CD4-positive, alpha-beta T cell treated with Interleukin-15 for 4 hours (primary cell): ENCODE measurements at regions not wholly inside any gene's neighbourhood (a gene's known extent, or its start where the extent isn't known, plus 50 kb on each side); places are given as distances from the start of the nearest gene placed in this dataset.

Source experiments
- DNase-seq: peaks from one replicate; pipeline ENCODE4 v3.0.0-alpha.2; 2020; ENCODE audit warnings: low spot score

- DNase-seq: no peak
Observed at GRCh38 chr6:45741437-45742171, 274.1 kb downstream of the CLIC5 start.

GRCh38 chr6:45739058-45739457, 276.6 kb downstream of the CLIC5 start:
- DNase-seq: no peak

GRCh38 chr6:45738057-45738455, 277.6 kb downstream of the CLIC5 start:
- DNase-seq: no peak

DNA sequence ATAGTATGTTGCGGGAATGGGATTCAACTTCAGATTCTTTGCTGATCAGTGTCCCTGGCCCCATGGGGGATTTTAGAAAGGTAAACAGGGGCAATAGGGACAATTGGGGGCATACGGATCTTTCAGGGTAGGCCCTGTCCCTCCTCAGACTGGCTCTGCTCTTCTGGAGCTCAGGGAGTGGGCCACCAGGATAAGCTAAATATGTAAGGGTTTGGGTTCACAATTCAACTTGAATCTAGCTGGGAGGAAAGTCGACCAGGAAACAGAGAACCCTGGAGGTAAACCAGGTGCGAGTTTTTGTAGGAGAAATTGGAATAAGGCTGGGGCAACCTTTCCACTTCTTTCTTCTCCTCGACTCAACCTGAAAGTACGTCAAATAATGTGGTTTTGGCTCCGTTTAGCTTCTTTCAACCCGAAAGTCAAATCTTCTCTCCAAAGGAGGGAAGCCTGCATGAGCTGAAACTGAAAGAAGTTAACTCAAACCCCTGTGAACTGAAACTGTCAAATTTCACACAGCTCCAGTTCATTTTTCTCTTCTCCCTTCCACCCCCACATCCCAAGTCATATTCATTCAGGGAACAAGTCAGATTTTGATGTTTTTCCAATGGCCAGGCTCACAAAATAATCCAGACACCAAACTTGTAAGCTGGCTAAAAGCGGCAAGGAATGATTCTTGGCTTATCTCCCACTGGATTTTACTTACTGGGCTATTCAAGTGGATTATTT, 278.2 kb downstream of the CLIC5 start:
- no peak for DNase-seq

- DNase-seq: no peak
Observed at GRCh38 chr6:45736134-45736533, 279.5 kb downstream of the CLIC5 start.

DNA sequence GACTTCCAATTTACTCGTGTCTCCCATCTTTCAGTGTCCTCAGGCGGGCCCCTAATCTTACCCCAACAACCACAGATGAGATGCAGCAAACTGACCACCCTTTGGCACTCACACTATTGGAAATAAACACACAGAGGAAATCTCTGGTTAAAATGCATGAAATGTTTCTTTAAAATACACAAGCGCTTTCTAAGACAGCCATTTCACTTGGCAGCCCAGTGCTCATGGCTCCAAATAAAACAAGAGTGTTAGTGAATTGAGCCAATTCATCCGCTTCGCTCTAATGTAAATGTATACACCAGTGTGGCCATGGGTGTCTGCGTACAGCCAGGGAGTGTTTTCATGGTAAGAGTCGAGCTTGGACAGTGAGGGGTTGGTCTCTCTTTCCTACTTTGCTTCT, 282.9 kb downstream of the CLIC5 start:
- no peak for DNase-seq

DNA sequence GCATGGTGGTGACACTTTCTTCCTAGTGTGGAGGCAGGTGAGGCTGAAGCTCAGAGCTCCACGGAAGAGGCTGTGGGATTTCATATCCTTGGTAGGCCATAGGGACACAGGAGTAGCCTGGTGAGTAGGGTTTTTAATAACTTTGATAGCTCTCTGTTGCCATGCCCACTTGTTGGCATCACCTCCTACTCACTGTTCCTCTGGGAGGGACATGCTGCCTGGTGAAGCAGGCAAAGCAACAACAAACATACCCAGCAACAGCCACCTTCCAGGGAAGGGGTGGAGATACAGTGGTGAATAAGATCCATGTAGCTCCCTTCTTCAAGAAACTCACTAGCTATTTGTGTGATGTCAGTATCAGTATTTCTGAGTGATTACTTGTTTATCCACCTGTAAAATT, 285.4 kb downstream of the CLIC5 start:
- no peak for DNase-seq

GRCh38 chr6:45728674-45729073, 287.0 kb downstream of the CLIC5 start:
- no peak for DNase-seq

GRCh38 chr6:45727819-45728449, 287.7 kb downstream of the CLIC5 start:
- no peak for DNase-seq

DNA sequence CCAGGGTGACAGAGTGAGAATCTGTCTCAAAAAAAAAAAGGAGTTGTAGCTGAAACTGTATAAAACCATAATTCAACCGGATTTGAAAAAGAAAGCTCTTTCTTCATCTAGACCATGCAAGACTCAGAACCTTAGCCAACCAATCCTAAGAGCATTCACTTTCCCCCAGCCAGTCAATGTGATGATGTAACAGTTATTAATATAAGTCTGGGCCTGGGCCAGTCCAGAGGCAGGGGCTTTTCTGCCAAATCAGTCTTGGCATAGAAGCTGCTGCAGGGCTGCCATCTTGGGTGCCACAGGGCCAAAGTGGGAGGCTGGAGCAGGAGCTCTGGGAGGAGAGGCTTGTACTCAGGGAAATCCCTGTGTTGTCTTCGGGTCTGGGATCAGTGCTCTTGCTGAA, 288.4 kb downstream of the CLIC5 start:
- DNase-seq: no peak

GRCh38 chr6:45726444-45726843, 289.2 kb downstream of the CLIC5 start:
- DNase-seq: no peak

GRCh38 chr6:45724511-45724910, 291.1 kb downstream of the CLIC5 start:
- no peak for DNase-seq

GRCh38 chr6:45724027-45724426, 291.6 kb downstream of the CLIC5 start:
- no peak for DNase-seq

DNA sequence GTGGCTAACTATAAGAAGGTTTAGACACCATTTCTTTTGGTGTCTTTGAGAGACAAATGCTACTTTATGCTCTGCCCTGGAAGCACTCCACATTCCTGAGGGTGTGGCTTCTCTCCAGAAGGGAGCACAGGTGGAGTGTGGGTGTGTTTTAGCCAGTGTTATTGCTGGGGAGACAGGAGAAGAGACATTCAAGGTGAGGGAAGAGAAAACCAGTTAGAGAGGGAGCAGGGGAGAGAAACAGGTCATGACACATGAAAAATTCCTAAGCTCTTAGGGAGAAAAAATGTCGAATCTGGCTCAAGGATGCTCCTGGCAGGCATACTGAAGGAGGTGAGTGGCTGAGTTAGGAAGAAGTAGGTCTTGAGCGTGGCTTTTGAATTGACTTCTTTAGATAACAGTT, 292.8 kb downstream of the CLIC5 start:
- DNase-seq: no peak

DNA sequence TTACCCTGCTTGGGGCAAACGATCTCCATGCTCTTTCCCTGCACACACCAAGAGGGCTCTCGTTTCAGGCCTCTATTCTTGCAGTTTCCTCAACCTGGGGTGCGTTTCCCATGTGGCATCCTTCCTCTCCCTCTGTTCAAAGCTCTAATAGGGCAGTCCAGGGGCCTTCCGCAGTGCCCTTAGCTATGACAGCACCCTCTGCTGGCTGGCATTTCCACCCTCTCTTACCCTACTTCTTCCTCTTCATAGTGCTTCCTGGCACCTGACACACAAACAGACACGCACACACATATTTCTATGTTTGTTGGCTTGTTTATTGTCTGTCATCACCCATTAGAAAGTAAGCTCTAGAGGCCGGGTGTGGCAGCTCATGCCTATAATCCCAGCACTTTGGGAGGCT, 294.0 kb downstream of the CLIC5 start:
- DNase-seq: no peak

- no peak for DNase-seq
Observed at GRCh38 chr6:45718871-45719270, 296.8 kb downstream of the CLIC5 start.

DNA sequence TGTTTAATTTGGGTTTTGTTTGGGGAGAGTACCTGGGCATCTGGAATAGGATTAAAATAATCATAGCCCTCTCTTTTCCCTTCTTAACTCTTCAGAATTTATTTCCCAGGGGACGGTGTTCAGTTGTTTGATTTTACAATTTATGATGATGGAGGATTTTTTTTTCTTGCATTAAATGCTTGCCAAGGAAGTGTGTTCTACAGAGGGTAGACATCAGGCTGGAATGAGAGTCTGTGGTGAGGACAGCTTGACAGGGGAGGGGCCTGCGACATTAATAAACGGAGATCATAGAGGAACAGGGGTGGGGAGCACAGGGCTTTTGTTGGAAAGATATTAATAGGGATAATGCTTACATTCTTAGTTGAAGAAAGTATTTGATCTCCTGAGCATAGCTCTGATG, 297.5 kb downstream of the CLIC5 start:
- DNase-seq: no peak

DNA sequence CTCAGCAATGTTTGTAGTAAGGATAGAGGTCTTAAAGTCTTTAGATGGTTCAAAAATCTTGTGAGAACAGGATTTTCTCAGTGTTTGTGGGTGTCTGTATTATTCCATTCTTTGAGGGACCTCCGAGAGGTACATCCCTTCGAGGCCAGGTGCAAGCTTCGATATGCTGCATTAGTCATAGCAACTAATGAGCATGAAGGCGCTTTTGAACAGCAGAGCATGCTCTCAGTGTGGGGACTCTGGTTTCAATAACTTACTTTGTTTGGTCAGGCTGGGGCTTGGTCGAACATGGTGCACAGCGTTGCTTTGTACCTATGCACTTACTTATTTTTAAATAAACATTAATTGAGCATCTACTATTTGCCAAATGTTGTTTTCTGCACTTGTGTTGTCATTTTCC, 297.9 kb downstream of the CLIC5 start:
- DNase-seq: no peak

GRCh38 chr6:45717027-45717426, 298.6 kb downstream of the CLIC5 start:
- no peak for DNase-seq

DNA sequence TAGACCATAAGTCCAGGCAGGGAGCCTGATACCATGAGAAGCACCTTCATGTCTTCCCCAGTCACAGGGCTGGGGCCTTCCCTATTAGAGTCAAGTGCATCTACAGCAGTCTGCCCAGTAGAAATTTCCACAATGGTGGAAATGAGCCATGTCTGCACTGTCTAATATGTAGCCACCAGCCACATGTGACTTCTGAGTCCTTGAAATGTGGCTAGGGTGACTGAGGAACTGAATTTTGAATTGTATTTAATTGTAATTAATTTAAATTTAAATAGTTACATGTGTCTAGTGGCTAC, 300.2 kb downstream of the CLIC5 start:
- DNase-seq: no peak

DNA sequence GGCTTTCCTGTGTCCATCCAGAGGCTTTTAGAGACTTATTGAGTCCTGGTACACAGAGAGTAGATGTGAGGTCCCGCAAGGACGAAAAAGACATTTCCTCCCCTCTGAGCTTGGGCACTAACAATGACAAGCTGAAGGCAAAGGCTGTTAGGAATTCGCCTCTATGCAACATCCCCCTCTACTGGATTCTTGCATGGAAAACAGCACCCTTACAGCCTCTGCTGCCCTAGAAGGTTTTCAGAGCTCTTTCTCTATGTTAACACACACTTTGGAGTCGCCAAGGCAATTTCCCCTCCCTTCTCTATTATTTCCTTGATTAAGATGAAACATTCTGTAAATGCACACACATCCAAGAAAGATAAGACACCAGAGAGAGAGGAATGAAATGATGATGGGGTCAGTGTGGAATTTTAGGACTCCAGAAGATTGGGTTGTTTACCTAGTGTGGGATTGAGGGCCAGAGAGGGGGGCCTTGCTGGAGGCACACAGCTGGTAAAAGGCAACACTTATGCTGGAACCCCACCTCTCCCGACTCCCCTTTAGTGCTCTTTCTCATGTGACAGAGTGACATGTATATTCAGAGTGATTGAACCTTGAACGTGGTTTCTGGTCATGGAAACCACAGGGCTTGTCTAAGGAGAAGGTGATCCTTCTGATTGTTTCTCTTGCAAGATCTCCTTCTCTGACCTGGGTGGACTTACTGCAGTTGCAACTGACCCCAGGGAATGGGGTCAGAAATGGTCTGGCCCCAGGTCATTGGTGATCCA, 300.7 kb downstream of the CLIC5 start:
- DNase-seq: peak; percentile 75

DNA sequence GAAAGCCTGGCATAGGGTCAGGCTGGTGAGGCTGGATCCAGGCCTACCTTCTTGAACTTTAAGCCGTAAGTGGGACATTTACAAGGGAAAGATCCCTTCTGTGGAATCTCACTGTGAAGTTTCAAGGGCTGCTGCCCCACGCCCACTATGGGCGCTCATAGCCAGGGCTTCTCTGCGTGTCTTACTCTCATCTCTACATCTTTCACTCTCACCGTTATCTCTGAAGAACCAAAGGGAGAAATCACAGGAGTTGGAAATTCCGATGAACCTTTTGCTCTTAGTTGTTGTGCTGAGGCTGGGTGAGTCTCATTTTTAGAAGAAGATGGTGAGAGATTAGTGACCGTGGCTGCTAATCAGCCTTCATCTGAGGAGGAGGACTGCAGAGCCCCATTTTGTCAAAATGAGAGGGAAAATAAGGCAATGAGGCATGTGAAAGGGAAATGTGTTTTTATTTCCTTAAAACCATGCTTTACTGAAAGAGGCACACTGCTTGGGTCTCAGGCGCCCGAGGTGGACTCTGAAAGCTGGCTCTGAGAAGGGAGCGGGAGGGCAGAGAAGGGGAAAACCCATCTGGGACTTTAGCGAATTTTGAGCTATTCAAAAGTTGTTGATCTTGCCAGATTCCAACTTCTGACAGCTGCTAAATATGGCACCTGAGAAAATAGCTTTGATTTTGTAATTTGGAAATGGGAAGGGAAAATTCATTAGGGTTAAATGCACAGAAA, 301.5 kb downstream of the CLIC5 start:
- DNase-seq: no peak
